ENCODE measurements at regions not wholly inside any gene's neighbourhood (a gene's known extent, or its start where the extent isn't known, plus 50 kb on each side); places are given as distances from the start of the nearest gene placed in this dataset.

DNA sequence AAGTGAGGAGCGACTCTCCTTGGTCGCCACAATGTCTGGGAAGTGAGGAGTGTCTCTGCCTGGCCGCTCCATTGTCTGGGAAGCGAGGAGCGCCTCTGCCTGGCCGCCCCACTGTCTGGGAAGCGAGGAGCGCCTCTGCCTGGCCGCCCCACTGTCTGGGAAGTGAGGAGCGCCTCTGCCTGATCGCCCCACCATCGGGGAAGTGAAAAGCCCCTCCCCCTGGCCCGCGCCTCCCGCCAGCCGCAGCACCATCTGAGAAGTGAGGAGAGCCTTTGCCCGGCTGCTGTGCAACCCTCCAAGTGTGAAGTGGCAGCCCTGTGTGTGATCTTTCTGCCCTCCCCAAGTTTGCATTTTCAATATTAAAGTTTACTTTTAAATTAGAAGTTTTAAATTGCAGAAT is 95.0 kb upstream of the PPP2R5A start:
- TF ChIP-seq, protein P1, sequence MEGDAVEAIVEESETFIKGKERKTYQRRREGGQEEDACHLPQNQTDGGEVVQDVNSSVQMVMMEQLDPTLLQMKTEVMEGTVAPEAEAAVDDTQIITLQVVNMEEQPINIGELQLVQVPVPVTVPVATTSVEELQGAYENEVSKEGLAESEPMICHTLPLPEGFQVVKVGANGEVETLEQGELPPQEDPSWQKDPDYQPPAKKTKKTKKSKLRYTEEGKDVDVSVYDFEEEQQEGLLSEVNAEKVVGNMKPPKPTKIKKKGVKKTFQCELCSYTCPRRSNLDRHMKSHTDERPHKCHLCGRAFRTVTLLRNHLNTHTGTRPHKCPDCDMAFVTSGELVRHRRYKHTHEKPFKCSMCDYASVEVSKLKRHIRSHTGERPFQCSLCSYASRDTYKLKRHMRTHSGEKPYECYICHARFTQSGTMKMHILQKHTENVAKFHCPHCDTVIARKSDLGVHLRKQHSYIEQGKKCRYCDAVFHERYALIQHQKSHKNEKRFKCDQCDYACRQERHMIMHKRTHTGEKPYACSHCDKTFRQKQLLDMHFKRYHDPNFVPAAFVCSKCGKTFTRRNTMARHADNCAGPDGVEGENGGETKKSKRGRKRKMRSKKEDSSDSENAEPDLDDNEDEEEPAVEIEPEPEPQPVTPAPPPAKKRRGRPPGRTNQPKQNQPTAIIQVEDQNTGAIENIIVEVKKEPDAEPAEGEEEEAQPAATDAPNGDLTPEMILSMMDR (IDR thresholded peaks at IDR 0.05): no peak
- no peak for TF ChIP-seq POLR2A (IDR thresholded peaks at IDR 0.05)
